ENCODE measurements at regions not wholly inside any gene's neighbourhood (a gene's known extent, or its start where the extent isn't known, plus 50 kb on each side); places are given as distances from the start of the nearest gene placed in this dataset.

DNA sequence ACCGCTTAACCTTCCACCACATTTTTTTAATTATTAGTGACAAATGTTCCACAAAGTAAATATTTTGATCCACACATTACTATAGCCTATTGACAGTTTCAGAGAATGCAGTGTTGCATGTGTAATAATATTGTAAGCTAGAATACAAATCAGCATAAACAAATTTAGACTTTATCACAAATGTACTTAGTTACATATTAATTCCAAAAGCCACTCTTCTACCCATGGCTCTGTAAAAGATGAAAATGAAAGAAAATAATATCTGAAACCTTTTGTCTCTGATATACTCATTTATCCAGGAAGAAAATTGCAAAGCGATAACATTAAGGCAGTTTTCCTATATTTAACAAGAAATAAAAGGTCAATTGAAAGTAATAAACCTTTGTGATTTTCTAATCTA is 954.0 kb upstream of the MAN1A1 start:
- TF ChIP-seq, protein P1, sequence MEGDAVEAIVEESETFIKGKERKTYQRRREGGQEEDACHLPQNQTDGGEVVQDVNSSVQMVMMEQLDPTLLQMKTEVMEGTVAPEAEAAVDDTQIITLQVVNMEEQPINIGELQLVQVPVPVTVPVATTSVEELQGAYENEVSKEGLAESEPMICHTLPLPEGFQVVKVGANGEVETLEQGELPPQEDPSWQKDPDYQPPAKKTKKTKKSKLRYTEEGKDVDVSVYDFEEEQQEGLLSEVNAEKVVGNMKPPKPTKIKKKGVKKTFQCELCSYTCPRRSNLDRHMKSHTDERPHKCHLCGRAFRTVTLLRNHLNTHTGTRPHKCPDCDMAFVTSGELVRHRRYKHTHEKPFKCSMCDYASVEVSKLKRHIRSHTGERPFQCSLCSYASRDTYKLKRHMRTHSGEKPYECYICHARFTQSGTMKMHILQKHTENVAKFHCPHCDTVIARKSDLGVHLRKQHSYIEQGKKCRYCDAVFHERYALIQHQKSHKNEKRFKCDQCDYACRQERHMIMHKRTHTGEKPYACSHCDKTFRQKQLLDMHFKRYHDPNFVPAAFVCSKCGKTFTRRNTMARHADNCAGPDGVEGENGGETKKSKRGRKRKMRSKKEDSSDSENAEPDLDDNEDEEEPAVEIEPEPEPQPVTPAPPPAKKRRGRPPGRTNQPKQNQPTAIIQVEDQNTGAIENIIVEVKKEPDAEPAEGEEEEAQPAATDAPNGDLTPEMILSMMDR (conservative IDR thresholded peaks at IDR 0.05; ENCODE audit: low read depth, low read length): no peak
- no peak for TF ChIP-seq EZH2 (IDR thresholded peaks at IDR 0.05; ENCODE audit: borderline replicate concordance, low read depth, low read length, poor library complexity, severe bottlenecking)
